Fibroblast of lung (primary cell): ENCODE measurements at regions not wholly inside any gene's neighbourhood (a gene's known extent, or its start where the extent isn't known, plus 50 kb on each side); places are given as distances from the start of the nearest gene placed in this dataset.

ENCODE experiments used
- CTCF ChIP-seq, 2 donors: IDR thresholded peaks in 1 of 2; conservative IDR thresholded peaks in 1 of 2; 1 replicate in 1 of 2; 2 replicates in 1 of 2; pipeline ENCODE4 v1.5.1; 2011 to 2012; ENCODE audit warnings: low read length in 2 of 2, control low read depth in 1 of 2, inconsistent platforms in 1 of 2, low read depth in 1 of 2, mild to moderate bottlenecking in 1 of 2
- EZH2 ChIP-seq: IDR thresholded peaks from 2 replicates; pipeline ENCODE4 v1.5.1; 2012; ENCODE audit warnings: low read length, control low read depth, mild to moderate bottlenecking; ENCODE audit errors: missing control alignments

- TF ChIP-seq CTCF (conservative IDR thresholded peaks at IDR 0.05 in 1 of 2, IDR thresholded peaks at IDR 0.05 in 1 of 2; ENCODE audit: low read depth in 1 of 2, low read length in 2 of 2) (no peak), EZH2 (no peak)
These were observed 616.0 kb downstream of the KIF4B start for GRCh38 chr5:155629597-155629996.
